HL-60 (cell line): ENCODE measurements at regions not wholly inside any gene's neighbourhood (a gene's known extent, or its start where the extent isn't known, plus 50 kb on each side); places are given as distances from the start of the nearest gene placed in this dataset.

Experiments
- POLR2AphosphoS5 ChIP-seq: IDR thresholded peaks from 2 replicates; pipeline ENCODE4 v1.6.1; 2012; ENCODE audit warnings: low read depth
- TF ChIP-seq, protein P1 (sequence below): IDR thresholded peaks from one replicate; pipeline ENCODE4 v1.5.1; 2011; ENCODE audit warnings: low read length, control low read depth, inconsistent platforms; ENCODE audit not compliant: insufficient read depth

DNA sequence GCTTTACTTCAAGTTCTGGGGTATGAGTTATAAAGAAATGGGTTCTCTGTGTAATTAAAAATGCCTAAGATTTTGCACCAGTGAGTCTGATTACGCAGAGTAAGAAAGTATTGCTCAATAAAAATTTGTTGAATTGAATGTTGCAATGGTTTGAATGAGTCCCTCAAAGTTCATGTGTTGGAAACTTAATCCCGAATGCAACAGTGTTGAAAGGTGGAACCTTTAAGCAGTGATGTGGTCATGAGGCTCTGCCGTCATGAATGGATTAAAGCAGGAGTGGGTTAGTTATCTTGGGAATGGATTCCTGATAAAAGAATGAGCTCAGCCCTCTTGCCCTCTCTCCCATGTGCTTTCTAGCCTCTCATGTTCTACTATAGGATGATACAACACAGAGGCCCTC, 52.6 kb upstream of the SESN3 start:
- TF ChIP-seq, protein P1, sequence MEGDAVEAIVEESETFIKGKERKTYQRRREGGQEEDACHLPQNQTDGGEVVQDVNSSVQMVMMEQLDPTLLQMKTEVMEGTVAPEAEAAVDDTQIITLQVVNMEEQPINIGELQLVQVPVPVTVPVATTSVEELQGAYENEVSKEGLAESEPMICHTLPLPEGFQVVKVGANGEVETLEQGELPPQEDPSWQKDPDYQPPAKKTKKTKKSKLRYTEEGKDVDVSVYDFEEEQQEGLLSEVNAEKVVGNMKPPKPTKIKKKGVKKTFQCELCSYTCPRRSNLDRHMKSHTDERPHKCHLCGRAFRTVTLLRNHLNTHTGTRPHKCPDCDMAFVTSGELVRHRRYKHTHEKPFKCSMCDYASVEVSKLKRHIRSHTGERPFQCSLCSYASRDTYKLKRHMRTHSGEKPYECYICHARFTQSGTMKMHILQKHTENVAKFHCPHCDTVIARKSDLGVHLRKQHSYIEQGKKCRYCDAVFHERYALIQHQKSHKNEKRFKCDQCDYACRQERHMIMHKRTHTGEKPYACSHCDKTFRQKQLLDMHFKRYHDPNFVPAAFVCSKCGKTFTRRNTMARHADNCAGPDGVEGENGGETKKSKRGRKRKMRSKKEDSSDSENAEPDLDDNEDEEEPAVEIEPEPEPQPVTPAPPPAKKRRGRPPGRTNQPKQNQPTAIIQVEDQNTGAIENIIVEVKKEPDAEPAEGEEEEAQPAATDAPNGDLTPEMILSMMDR = no peak
- no peak for TF ChIP-seq POLR2AphosphoS5
